Stimulated activated CD4-positive, alpha-beta T cell treated with anti-CD3 and anti-CD28 coated beads, Interleukin-4, amount 100 ng/mL, for 48 hours (primary cell): ENCODE measurements at regions not wholly inside any gene's neighbourhood (a gene's known extent, or its start where the extent isn't known, plus 50 kb on each side); places are given as distances from the start of the nearest gene placed in this dataset.
"Not testable (repeated sequence)": the region's sequence is repeated elsewhere in the genome, so short reads cannot be mapped to it uniquely, and the experiment has no call there.

Experiments
- DNase-seq, 2 donors: peaks; one replicate each; pipeline ENCODE4 v3.0.0-alpha.2; 2020; ENCODE audit warnings: low read depth in 2 of 2

DNA sequence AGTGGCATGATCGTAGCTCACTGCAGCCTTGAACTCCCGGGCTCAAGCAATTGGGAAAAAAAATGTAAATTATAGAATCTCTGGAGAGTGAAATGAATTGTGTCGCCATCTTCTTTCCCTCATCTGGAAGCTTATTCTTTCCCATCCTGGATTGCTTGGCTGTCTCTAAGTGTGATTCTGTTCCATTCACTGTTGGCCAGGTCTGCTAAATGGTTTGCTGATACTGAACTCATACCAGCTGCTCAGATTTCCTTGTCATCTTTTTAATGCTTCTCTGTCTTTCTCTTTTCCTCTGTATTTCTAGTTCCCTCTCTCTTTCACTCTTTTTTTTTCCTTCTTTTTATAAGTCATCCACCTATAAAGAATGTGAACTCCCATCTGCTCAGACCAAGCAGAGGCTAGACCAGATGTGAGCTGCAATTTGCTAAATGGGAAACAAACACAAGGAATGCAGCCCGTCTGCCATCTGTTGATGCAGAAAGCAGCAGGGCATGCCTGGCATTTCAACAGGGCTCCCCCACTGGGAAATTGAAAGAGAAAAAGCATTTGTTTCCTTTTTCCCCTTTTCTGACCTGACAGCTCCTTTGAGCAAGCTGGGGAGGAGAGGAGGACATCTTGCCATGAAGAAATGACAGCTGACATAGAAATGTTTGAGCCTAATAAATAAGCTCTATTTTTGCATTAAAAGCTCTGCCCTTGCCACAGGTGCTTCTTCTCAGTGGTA, 1823.6 kb upstream of the FLRT2 start:
- no peak for DNase-seq

DNA sequence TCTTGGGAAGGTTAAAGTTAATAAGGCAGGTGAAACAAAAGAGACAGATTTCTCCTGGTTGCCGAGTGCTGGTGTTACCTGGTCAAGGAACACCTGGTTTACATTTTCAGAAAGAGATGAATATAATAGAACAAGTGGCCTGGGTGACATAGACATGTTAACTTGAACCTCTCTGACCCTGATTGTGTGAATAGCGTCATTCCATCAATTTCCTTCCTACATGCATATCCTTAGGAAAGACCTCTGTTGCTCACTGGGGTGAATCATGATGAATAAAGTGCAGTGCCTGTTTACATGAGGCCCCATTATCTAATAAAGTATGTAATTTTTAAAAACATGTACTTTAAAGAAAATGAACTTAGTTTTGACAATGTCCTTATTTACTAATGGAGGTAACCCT, 1822.9 kb upstream of the FLRT2 start:
- DNase-seq: no peak

DNA sequence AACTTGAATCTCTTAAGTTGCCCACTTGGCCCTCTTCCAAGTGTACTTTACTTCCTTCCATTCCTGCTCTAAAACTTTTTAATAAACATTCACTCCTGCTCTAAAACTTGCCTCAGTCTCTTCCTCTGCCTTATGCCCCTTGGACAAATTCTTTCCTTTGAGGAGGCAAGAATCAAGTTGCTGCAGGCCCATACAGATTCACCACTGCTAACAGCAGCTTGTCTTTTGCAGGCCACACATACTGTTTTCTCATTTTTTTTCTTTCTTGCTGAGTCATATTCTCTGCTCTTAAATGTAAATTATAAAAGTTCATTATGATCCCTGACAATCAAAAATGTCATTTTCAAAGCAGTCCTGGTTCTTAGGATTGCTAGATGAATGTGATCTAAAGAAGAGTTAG, 1820.8 kb upstream of the FLRT2 start:
- no peak for DNase-seq

DNA sequence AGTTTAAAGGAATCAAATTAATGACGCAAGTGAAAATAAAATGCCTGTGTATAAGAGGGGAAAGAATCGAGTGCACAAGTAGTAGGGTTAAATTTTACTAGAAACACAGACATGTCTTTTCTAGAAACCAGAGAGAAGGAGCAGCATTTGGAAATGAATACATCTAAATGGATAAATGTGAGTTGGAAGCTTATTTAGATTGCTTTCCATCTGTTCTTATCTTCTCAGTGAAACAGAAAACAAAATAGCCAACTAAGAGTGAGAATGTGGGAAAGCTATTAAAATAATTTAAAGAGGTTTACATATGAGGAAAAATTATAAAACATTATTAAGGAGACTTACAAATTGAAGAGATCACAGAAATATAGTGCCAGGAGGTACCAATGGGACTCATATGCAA, 1818.9 kb upstream of the FLRT2 start:
- no peak for DNase-seq

DNA sequence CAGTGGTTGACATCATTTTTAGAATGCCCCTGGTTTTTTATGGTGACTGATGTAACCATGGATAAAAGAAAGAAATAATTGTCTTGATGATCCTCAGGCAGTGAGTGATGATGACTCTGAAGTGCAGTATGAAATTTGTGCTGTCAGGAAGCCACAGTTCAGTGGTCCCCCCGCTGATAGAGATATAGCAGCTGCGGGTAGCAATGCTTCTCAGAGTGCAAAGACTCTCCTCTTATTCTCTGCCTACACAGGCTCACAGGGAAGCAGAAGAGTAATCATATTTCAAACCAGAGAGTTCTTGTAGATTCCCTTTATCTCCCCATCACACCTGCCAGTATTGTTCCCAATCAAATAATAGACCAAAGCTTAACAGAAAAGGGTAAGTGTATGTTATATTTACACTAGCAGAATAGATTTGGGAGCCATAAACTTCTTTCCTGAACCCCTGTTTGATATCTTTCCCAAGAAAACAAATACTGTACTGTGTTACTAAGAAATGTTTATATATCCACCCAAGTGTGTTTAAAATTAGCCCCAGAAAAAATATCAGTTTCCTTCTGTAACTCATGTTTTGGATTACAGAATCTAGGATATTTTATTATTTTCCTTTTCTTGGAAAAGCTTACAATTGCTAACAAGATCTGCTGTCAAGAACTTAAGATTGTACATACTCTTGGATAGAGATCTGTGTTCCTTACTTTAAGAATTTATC, 1817.4 kb upstream of the FLRT2 start:
- no peak for DNase-seq

DNA sequence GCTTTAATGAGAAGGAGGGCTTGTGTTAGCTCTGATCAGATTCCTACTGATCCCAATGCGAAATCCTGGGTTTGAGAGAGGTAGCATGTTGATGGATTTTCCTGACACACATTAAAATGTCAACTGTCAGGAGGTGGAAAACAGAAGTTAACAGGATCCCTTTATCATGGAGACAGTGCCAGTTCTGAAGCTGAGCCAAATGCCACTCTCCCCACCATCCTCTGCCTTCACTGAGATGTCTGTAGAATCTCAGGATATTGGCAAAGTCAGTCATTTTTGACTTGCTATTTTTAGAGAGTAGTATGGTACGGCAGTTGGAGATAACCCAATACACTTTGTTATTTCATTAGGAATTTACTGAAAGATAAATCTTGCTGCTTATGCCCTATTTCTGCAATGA, 1816.2 kb upstream of the FLRT2 start:
- DNase-seq: no peak

DNA sequence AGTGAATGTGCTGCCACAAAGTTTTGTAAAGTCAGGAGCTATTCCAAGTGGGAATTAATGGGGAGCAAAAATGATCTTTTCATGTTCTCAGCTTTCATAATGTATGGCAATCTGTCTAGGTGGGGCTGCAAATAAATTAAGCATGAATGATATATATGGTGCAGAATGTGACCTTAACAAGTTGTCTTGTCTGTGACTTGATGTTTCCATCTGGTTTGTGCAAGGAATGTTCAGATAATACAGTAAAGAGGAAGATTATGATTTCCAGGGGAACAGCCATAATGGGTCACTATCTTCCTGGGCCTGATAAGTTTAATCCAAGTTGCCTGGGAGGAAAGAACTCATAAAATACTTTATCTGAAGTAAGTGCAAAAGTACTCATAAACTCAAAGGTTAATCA, 1815.8 kb upstream of the FLRT2 start:
- no peak for DNase-seq

DNA sequence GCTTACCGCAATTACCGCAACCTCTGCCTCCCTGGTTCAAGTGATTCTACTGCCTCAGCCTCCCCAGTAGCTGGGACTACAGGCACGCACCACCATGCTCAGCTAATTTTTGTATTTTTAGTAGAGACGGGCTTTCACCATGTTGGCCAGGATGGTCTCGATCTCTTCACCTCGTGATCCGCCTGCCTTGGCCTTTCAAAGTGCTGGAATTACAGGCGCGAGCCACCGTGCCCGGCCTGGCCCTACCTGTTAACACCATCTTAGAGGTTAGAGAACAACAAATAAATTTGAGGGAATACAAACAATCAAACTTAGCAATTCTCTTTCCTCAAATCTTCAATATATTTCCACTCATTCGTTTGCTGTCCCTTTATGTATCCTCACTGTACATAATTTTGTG, 1810.5 kb upstream of the FLRT2 start:
- DNase-seq: not testable (repeated sequence)

DNA sequence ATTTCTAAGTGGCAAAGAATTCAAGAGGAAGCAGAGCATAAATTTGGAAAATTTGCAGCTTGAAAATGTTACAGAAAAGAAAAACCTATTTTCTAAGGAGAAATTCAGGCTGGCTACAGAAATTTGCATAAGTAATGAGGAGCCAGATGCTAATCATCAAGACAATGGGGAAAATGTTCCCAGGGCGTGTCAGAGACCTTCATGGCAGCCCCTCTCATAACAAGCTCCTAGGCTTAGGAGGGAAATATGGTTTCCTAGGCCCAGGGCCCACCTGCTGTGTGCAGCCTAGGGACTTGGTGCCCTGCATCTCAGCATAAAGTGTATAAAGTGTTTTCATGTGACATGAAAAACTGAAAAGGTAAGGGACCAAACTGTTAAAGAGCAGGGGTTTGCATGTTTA, 1796.3 kb upstream of the FLRT2 start:
- no peak for DNase-seq

DNA sequence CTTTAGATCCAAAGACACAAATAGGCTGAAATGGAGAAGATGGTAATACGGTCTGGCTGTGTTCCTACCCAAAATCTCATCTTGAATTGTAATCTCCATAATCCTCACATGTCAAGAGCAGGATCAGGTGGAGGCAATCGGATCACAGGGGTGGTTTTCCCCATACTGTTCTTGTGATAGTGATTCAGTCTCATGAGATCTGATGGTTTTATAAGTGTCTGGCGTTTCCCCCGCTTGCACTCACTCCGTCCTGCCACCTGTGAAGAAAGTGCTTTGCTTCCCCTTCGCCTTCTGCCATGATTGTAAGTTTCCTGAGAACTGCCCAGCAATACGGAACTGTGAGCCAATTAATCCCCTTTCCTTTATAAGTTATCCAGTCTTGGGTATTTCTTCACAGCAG, 1795.5 kb upstream of the FLRT2 start:
- DNase-seq: no peak

DNA sequence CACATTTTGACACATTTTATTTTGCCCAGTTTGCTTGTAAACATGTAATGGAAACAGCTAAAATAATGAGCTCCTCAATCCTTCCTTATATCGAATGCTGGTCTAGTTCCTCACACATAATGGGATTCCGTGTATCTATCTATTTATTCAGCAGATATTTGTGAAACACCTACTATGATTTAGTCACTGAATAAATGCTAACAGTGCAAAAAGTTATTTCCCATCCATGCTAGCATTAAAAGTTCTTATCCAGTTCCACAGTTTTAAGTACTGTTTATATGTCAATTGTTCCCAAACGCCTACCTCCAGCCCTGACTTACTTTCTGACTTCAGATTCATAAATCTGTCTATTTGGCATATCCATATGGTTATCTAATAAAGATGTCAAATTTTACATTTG, 1788.7 kb upstream of the FLRT2 start:
- no peak for DNase-seq

DNA sequence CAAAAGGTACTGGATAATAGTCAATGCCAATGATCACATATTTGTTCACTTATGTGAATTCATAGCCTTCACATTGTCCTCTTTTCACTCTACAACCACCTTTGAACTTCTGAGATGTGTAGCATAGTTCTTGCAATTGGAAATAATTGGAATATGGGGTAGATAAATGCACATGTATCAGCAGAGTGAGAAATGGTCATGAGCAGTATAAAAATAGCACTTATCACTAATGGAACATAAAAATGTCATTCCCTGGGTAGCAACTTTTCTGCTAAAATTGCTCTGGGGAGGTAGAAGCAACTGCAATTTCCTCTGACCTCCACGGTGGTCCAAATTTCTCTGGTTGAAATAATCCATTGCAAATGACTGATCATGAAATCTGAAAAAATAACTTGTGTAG, 1785.7 kb upstream of the FLRT2 start:
- DNase-seq: no peak

DNA sequence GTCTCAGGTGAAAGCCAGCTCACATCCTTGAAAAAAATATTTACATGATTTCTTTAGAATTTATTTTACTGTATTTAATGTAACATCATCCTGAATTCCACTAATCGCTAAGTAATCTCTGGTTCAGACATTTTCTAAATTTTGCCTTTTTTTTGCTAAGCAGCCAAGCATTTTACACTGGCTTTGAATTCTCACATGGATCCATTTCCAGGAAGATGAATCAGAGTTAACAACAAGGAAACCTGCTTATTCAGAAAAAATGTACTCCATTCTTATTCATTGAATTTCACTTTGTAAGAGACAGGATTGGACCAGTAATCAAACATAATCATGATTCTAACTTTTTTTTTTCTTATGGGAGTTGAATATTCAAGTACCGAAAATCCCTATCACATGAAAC, 1785.1 kb upstream of the FLRT2 start:
- no peak for DNase-seq

DNA sequence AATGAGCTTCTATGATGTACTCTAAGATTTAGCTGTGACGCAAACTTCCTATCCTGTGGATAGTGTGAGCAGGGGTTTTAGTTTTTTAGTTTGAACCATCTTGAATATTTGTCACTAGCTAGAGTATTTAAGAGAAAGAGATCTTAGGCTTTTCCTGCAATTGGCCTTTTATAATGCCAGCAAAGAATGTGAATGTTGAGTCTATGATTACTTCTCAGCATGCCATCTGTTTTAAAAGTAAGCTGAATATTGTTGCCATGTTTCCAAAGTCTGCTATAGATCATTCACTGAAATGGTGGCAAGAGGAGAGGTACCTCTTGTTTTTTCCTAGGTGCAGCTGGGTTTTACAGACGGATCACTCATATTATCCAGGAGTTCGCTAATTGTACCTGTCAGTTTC, 1783.6 kb upstream of the FLRT2 start:
- DNase-seq: no peak

DNA sequence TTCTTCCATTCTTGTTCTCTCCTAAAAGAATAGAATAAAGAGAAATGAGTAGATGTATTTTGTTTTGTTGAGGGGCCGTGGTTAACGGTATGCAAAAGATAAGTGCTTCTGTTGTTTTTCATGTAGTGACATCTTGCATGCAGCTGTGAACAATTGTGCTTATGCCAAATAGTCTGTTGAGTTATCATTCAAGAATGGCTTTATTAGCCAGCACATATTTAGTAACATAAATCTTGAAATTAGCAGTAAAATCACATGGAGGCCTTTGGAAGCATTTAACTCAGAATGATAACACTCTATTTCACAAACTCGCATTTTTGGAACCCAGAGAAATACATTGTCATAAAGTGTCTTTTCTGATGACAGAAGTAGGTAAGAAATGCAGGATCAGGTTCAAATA, 1772.0 kb upstream of the FLRT2 start:
- DNase-seq: no peak

DNA sequence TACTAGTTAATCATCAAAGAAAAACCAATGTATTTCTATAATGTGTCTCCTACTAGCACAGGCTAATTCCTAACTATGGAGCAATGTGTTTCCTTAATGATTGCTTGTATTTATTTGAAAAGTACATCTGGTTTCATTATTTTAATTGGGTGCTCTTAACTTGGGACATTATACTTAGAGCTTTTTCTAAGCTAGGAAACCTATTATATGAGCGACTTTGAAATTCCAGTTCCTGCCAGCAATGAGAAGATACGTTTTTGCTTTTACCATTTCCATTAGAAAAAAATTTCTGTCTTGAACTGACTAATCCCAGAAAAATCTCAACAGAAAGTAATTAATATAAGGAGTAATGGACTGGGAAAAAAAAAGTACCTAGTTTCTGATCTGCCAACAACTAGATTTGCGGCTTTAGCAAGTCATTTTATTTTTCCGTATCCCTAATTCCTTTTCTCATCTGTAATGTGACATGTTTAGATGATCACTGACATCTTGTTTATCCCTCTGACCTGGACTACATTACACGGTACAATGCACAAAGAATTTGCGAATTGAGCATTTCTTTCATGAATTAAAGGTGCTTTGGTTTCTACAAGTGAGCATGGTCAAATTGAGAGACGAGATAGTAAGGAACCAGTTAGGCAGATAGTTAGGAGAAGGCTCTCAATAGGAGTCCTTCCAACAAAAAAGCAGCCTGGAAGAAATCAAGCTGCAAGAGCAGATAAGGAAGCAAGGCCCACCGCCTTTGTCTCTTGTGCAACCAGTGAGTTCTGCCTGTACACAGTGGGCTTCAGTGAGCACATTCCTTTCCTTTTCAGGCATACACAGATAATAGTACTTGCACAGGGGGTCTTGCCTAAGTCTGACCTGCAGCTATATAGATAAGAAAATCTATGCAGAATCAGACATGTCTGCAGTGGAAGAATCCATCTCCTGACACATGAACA, 1765.0 kb upstream of the FLRT2 start:
- no peak for DNase-seq

DNA sequence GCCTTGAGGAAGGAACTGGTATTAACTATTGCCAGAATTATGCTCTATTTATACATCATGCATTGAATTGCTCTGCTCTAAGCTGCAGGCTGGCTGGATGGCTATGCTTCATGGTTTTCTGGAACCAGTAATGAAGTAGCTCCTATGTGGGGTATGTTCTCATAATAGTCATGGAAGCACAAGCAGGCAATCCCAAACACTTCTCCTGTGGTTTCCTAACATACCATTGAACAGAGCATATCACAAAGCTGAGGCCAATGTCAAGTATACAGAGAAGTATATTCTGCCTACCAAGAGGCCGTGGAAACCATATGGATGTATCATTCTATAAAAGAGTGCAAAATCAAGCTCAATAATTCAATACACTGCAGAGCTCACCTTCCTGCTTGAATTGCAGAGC, 1752.4 kb upstream of the FLRT2 start:
- DNase-seq: no peak

DNA sequence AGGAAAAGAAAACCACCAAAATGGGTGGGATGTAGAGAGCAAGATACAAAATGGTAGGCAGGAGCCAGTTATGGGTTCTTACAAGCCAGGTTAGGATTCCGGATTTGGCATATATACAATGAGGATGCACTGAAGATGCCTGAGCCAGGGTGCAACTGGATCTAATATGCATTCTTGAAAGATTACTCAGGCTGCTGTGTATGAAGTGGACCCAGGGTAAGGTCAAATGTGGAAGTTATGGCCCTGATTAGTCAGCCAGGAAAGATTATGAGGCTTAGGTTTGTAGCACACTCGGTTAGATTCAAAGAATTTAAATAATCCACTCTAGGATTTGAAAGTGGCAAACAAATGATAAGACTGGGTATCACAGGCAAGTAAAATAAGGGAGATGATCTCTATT, 1750.7 kb upstream of the FLRT2 start:
- no peak for DNase-seq

DNA sequence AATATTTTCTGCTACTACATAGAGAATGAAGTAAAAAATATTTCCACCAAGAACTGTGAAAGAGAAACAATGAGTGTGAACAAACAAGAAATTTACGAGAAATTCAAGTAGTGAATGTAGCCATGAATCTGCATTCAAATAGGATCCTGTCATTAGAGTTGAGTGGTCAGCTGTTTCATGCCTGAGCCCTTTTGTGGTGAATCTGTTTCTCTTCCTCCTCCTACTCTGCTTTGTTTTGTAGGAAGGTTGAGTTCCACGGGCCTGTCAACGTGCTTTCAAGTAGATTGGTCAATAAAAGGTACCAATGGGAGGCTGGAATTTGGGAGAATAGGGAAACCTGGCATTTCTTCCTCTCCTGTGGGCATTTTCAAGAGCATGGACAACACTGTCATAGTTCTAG, 1749.6 kb upstream of the FLRT2 start:
- no peak for DNase-seq

DNA sequence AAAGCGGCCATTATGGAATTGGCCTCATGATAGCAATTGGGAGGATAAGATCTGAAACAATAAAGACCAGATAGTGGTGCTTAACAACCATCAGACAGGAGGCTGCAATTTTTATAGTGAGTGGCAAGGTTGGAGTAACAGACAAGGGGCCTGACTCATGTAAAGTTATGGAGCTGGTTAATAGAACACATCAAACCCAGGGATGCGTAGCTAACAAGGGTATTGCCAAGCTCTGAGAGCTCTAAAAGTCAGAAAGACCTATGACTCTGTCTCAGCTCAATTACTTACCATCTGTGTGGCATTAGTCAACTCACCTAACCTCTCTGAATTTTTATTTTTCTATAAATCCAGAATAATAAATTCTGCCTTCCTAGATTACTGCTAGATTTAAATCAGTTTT, 1731.5 kb upstream of the FLRT2 start:
- DNase-seq: no peak

DNA sequence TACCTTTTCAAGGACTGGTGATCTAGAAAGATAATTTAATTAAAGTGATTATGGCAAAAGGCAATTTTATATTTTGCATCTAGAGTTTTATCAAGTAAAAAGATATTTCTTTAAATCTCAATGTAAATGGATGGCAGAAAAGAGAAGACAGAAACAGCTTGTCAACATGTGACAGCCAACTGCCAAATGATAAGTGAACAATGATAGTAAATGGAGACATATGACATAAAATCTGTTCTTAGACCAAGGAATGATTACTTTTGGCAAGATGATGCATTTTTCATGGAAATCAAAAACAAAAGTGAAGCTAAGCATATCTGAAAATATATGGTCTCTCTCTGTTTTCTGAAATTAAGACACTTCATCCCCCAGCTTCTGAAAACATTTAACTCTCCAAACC, 1730.7 kb upstream of the FLRT2 start:
- no peak for DNase-seq

DNA sequence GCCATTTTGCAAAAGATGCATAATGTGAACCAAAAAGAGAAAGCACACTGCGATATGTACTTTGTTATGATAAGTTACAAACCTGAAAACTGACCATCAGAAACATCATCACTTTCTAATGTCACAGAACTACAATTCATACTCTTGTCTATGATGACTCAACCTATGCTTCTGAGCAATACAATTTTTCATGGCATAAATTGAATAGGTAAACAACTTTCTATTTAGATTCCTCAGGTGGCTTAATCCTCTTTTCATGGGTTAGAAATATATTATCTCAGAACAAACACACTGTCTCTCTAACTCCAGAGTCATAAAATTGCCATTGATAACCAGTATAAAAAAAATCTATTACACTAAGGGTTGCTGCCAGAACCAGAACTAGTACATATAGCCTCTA, 1715.0 kb upstream of the FLRT2 start:
- no peak for DNase-seq

DNA sequence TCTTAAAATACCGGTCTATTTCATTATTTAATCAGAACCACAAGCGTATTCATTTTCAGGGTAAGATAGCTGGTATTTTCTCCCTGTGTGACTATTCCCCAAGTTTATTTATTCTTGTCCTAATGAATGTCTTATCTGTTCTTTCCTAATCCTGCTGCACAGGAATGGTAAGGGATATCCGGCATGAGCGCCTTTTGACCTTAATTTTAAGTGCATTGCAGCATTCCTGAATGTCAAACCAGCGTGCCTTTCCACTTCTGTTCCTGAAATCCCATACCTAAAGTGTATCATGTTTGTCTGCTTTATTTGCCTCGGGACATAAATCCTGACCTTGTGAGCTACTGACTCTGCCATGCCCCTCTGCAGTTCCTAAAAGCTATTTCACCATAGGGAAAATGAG, 1713.2 kb upstream of the FLRT2 start:
- DNase-seq: no peak
